HEK293 (cell line): ENCODE measurements at regions not wholly inside any gene's neighbourhood (a gene's known extent, or its start where the extent isn't known, plus 50 kb on each side); places are given as distances from the start of the nearest gene placed in this dataset.

Source experiments
- ELK4 ChIP-seq: IDR thresholded peaks from 2 replicates; pipeline ENCODE4 v1.6.1; 2011; ENCODE audit warnings: mild to moderate bottlenecking, low read depth, low read length, borderline replicate concordance
- GLI4 ChIP-seq: fragments of 450-650 bp; formaldehyde crosslinking; IDR thresholded peaks from 2 replicates; pipeline ENCODE4 v1.5.1; 2016; ENCODE audit warnings: missing biosample characterization, missing genetic modification characterization
- KLF17 ChIP-seq: fragments of 450-650 bp; formaldehyde crosslinking; IDR thresholded peaks from 2 replicates; pipeline ENCODE4 v1.5.1; 2016; ENCODE audit warnings: missing biosample characterization, missing genetic modification characterization
- MZF1 ChIP-seq: fragments of 450-650 bp; formaldehyde crosslinking; IDR thresholded peaks from 2 replicates; pipeline ENCODE4 v1.5.1; 2017; ENCODE audit warnings: missing biosample characterization, missing genetic modification characterization, borderline replicate concordance
- PBX3 ChIP-seq: sonication (generic); formaldehyde crosslinking; IDR thresholded peaks from 2 replicates; pipeline ENCODE4 v1.8.1; 2022; ENCODE audit warnings: mild to moderate bottlenecking, moderate library complexity, missing genetic modification reagents
- REPIN1 ChIP-seq: fragments of 450-650 bp; formaldehyde crosslinking; IDR thresholded peaks from 2 replicates; pipeline ENCODE4 v1.5.1; 2017; ENCODE audit warnings: missing biosample characterization, missing genetic modification characterization, low read depth
- TCF7L2 ChIP-seq: IDR thresholded peaks from 2 replicates; pipeline ENCODE4 v1.6.1; 2011; ENCODE audit warnings: low read depth, mild to moderate bottlenecking, inconsistent platforms, low read length, moderate library complexity, borderline replicate concordance
- ZBTB6 ChIP-seq: fragments of 450-650 bp; formaldehyde crosslinking; IDR thresholded peaks from 2 replicates; pipeline ENCODE4 v1.5.1; 2017; ENCODE audit warnings: missing biosample characterization, missing genetic modification characterization
- ZFP69B ChIP-seq: fragments of 450-650 bp; formaldehyde crosslinking; IDR thresholded peaks from 2 replicates; pipeline ENCODE4 v1.5.1; 2016; ENCODE audit warnings: missing biosample characterization, missing genetic modification characterization
- ZNF114 ChIP-seq: fragments of 450-650 bp; formaldehyde crosslinking; IDR thresholded peaks from 2 replicates; pipeline ENCODE4 v1.5.0; 2017; ENCODE audit warnings: missing biosample characterization, missing genetic modification characterization
- ZNF148 ChIP-seq: fragments of 450-650 bp; formaldehyde crosslinking; IDR thresholded peaks from 2 replicates; pipeline ENCODE4 v1.5.0; 2017; ENCODE audit warnings: missing biosample characterization, missing genetic modification characterization, borderline replicate concordance
- ZNF174 ChIP-seq: fragments of 450-650 bp; formaldehyde crosslinking; IDR thresholded peaks from 2 replicates; pipeline ENCODE4 v1.5.0; 2017; ENCODE audit warnings: missing biosample characterization, mild to moderate bottlenecking, missing genetic modification characterization
- ZNF214 ChIP-seq: fragments of 450-650 bp; formaldehyde crosslinking; IDR thresholded peaks from 2 replicates; pipeline ENCODE4 v1.5.1; 2017; ENCODE audit warnings: missing biosample characterization, mild to moderate bottlenecking, missing genetic modification characterization, borderline replicate concordance
- ZNF266 ChIP-seq: fragments of 450-650 bp; formaldehyde crosslinking; IDR thresholded peaks from 2 replicates; pipeline ENCODE4 v1.5.1; 2016; ENCODE audit warnings: missing biosample characterization, missing genetic modification characterization, low read depth
- ZNF280C ChIP-seq: fragments of 450-650 bp; formaldehyde crosslinking; IDR thresholded peaks from 2 replicates; pipeline ENCODE4 v1.5.1; 2016; ENCODE audit warnings: missing biosample characterization, missing genetic modification characterization
- ZNF501 ChIP-seq: fragments of 450-650 bp; formaldehyde crosslinking; IDR thresholded peaks from 2 replicates; pipeline ENCODE4 v1.5.1; 2016; ENCODE audit warnings: missing biosample characterization, missing genetic modification characterization
- ZNF514 ChIP-seq: fragments of 450-650 bp; formaldehyde crosslinking; IDR thresholded peaks from 2 replicates; pipeline ENCODE4 v1.5.1; 2016; ENCODE audit warnings: missing biosample characterization, missing genetic modification characterization
- ZNF518A ChIP-seq: fragments of 450-650 bp; formaldehyde crosslinking; conservative IDR thresholded peaks from 2 replicates; pipeline ENCODE4 v1.5.1; 2016; ENCODE audit warnings: low read depth, missing biosample characterization, missing genetic modification characterization
- ZNF529 ChIP-seq: fragments of 450-650 bp; formaldehyde crosslinking; IDR thresholded peaks from 2 replicates; pipeline ENCODE4 v1.5.1; 2017; ENCODE audit warnings: missing genetic modification characterization, missing biosample characterization; ENCODE audit not compliant: insufficient replicate concordance
- ZNF555 ChIP-seq: fragments of 450-650 bp; formaldehyde crosslinking; conservative IDR thresholded peaks from 2 replicates; pipeline ENCODE4 v1.5.1; 2017; ENCODE audit warnings: missing biosample characterization, mild to moderate bottlenecking, missing genetic modification characterization, inconsistent platforms
- ZNF623 ChIP-seq: fragments of 450-650 bp; formaldehyde crosslinking; IDR thresholded peaks from 2 replicates; pipeline ENCODE4 v1.5.1; 2016; ENCODE audit warnings: missing biosample characterization, missing genetic modification characterization
- ZNF670 ChIP-seq: fragments of 450-650 bp; formaldehyde crosslinking; IDR thresholded peaks from 2 replicates; pipeline ENCODE4 v1.5.1; 2016; ENCODE audit warnings: missing biosample characterization, missing genetic modification characterization, low read depth

GRCh38 chr6:28807682-28808280 lies 116.0 kb downstream of the TRIM27 start (continued):
- no peak for TF ChIP-seq ZNF280C
- no peak for TF ChIP-seq ZNF555 (tag by site-specific recombination)
- TF ChIP-seq ZNF148 (tag by site-specific recombination) = no peak
- peak; percentile 77 for TF ChIP-seq KLF17 (tag by site-specific recombination)
- no peak for TF ChIP-seq TCF7L2
- TF ChIP-seq REPIN1 (tag by site-specific recombination) = 0 out of 2 replicates have a peak, but pooled peaks have one; percentile 27
- TF ChIP-seq ZNF529 (tag by site-specific recombination) = no peak
- no peak for TF ChIP-seq ELK4
- TF ChIP-seq ZNF501 (tag by site-specific recombination) = peak; percentile 60; the same call in 1 of the 2 replicates
- peak; percentile 42; the same call in 1 of the 2 replicates for TF ChIP-seq ZNF518A
- no peak for TF ChIP-seq ZNF114 (tag by site-specific recombination)
- no peak for TF ChIP-seq GLI4 (tag by site-specific recombination)
- no peak for TF ChIP-seq ZNF214 (tag by site-specific recombination)
- TF ChIP-seq ZNF514 (tag by site-specific recombination) = no peak
- no peak for TF ChIP-seq ZFP69B (tag by site-specific recombination)
- no peak for TF ChIP-seq ZNF670 (tag by site-specific recombination)
- no peak for TF ChIP-seq ZNF266
- TF ChIP-seq PBX3 (CRISPR knock-in tag) = no peak
- TF ChIP-seq MZF1 (tag by site-specific recombination) = no peak
- no peak for TF ChIP-seq ZNF623 (tag by site-specific recombination)
- TF ChIP-seq ZNF174 (tag by site-specific recombination) = no peak
- no peak for TF ChIP-seq ZBTB6 (tag by site-specific recombination)
